Cardiac fibroblast (primary cell): ENCODE measurements at regions not wholly inside any gene's neighbourhood (a gene's known extent, or its start where the extent isn't known, plus 50 kb on each side); places are given as distances from the start of the nearest gene placed in this dataset.
A peak's percentile ranks its signal among the peaks of the same experiment; 100 is the strongest.

Experiments
- DNase-seq, 2 donors: peaks; one replicate each; pipeline versions ENCODE4 v3.0.0 to v3.0.0-alpha.2; 2010; ENCODE audit warnings: low read depth in 2 of 2
- H3K4me3 ChIP-seq, 2 donors: replicated peaks in 1 of 2; 1 replicate in 1 of 2; 2 replicates in 1 of 2; pipeline ENCODE4 v1.5.1; 2011; ENCODE audit warnings: low read depth in 2 of 2, low read length in 2 of 2, mild to moderate bottlenecking in 2 of 2, moderate library complexity in 1 of 2
- TF ChIP-seq, protein P1 (sequence below): IDR thresholded peaks from one replicate; pipeline ENCODE4 v1.5.1; 2011; ENCODE audit warnings: low read depth, mild to moderate bottlenecking, low read length, inconsistent platforms

DNA sequence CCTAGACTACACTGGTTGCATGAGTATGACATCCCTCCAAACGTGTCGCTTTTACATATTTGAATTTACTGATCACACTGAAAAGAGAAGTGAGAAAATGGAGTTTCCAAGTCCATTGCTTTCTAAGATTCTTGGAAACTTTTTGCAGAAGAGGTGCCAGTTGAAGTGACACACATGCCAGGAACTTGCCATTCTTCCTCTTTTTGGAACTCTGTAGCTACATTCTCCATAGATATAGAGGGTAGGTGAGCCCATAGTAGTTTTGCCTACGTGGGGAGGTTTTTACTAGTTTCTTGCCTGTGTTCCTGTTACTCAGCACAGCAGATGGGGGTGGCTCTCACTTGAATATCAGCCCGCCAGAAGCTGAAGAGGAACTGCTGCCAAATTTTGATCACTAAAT is 286.6 kb upstream of the NRP1 start:
- H3K4me3 ChIP-seq = no peak overlapping the region
- DNase-seq = no peak
- TF ChIP-seq, protein P1, sequence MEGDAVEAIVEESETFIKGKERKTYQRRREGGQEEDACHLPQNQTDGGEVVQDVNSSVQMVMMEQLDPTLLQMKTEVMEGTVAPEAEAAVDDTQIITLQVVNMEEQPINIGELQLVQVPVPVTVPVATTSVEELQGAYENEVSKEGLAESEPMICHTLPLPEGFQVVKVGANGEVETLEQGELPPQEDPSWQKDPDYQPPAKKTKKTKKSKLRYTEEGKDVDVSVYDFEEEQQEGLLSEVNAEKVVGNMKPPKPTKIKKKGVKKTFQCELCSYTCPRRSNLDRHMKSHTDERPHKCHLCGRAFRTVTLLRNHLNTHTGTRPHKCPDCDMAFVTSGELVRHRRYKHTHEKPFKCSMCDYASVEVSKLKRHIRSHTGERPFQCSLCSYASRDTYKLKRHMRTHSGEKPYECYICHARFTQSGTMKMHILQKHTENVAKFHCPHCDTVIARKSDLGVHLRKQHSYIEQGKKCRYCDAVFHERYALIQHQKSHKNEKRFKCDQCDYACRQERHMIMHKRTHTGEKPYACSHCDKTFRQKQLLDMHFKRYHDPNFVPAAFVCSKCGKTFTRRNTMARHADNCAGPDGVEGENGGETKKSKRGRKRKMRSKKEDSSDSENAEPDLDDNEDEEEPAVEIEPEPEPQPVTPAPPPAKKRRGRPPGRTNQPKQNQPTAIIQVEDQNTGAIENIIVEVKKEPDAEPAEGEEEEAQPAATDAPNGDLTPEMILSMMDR = no peak

GRCh38 chr10:33618196-33618595 is 283.7 kb upstream of the NRP1 start:
- no peak overlapping the region for H3K4me3 ChIP-seq
- DNase-seq = no peak

GRCh38 chr10:33617381-33618080 is 283.1 kb upstream of the NRP1 start:
- peak in 1 of 2 donors; percentile 54 for DNase-seq
- no peak overlapping the region for H3K4me3 ChIP-seq

More at GRCh38 chr10:33618196-33618595, 283.7 kb upstream of the NRP1 start:
- TF ChIP-seq, protein P1 = no peak

DNA sequence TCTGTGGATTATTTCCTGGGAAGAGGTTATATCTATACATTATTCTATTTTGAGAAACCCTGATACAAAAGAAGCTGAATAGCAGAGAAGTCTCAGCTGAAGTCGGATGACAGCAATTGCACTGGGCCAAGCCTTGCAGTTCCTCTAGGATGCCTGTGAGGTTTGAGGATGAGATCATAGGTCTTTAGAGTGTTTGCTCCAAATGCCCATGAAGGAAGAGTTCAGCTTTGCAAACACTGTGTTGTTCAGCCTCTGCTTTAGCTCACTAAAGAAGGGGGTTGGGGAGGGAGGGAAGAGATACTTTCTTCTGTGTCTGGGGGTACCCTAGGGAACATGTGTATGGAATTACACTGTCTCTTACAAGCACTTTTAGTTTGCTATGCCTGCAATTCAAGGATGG is 282.5 kb upstream of the NRP1 start:
- DNase-seq = peak; percentile 10 to 42
- H3K4me3 ChIP-seq = no peak overlapping the region
- TF ChIP-seq, protein P1 = no peak

More at GRCh38 chr10:33617381-33618080, 283.1 kb upstream of the NRP1 start:
- TF ChIP-seq, protein P1 = no peak

DNA sequence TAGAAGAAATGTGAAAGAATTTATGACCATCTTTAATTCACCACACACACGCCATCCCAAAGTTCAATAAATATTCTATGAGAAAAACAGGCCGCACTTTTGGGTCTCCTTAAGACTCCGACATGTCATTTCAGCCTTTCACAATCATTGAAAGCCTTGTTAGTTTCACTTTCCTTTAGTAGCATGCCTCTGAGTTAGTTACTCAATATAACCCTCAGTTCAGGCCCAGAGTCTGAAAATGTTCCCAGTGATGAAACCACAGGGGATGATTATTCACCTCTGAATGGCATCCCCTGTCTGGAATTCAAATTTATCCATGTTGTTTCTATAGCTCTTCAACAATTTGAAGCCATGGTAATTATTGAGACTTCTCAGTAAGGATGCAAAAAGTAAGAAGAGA is 278.1 kb upstream of the NRP1 start:
- TF ChIP-seq, protein P1 = no peak
- peak; percentile 67 to 92 for DNase-seq
- no peak overlapping the region for H3K4me3 ChIP-seq

DNA sequence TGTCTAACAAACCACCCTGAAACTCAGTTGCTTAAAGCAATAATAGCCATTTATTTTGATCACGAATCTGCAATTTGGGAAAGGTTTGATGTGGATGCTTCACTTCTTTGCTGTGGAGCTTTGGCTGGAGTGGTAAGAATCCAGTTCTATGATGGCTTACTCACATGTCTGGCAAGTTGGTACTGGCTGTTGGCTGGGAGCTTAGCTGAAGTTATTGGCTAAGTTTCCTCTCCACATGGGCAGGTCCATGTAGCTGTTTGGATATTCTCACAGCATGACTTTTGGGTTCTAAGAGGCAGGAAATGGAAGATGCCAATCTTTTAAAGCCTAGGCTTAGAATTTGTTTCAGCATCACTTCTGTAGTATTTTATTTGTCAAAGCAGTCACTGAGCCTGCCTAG is 277.6 kb upstream of the NRP1 start:
- no peak overlapping the region for H3K4me3 ChIP-seq
- TF ChIP-seq, protein P1 = no peak
- peak; percentile 32 to 64 for DNase-seq

- TF ChIP-seq, protein P1 = no peak
- no peak overlapping the region for H3K4me3 ChIP-seq
- DNase-seq = no peak
Observed at GRCh38 chr10:33611423-33611822, 277.0 kb upstream of the NRP1 start.
